ENCODE measurements at regions not wholly inside any gene's neighbourhood (a gene's known extent, or its start where the extent isn't known, plus 50 kb on each side); places are given as distances from the start of the nearest gene placed in this dataset.
A peak's percentile ranks its signal among the peaks of the same experiment; 100 is the strongest.
"Not testable (repeated sequence)": the region's sequence is repeated elsewhere in the genome, so short reads cannot be mapped to it uniquely, and the experiment has no call there.

DNA sequence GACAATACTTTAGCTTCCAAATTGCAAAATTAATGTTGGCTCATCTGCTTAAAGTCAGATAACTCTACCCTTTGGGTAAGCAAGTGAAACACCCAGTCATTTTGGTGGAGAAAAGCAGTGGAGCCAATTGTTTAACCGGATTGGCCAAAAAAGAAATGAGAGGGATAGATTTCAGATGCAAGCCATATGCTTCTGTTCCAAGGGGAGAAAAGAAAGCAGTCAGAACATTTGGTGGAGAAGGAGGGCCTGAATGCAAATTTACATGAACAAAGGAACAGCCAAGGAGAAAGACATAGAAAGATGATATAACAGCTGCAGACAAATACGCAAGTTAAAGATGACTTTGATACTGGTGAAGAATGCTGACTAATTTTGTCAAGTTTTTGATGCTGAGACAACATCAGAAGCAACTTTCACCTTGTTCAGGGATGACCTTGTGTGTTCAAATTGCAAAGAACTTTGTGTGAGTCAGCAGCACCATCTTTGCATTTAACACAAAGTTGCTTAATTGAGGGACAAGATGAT lies 173.1 kb downstream of the TGFB2 start:
- H3K27me3 ChIP-seq (ENCODE audit: control insufficient read depth, insufficient read depth, low read length, poor library complexity, severe bottlenecking): no peaks in the 10 kb centered on the region
- Mint-ChIP-seq H3K9me3 (peaks cover 3% of the 10 kb centered on the region), H3K36me3 (ENCODE audit: low read depth) (no peaks in the 10 kb centered on the region), H3K4me3 (no peak overlapping the region), H3K27me3 (ENCODE audit: insufficient read depth) (no peaks in the 10 kb centered on the region), H3K27ac (no peak overlapping the region), H3K4me1 (peaks cover 13% of the 10 kb centered on the region)
- no peak overlapping the region for H3K9ac ChIP-seq (ENCODE audit: extremely low read depth, low read length, poor library complexity, severe bottlenecking)
- no peaks in the 10 kb centered on the region for H3K36me3 ChIP-seq (ENCODE audit: control insufficient read depth, insufficient read depth, low read length)
- TF ChIP-seq, protein P1, sequence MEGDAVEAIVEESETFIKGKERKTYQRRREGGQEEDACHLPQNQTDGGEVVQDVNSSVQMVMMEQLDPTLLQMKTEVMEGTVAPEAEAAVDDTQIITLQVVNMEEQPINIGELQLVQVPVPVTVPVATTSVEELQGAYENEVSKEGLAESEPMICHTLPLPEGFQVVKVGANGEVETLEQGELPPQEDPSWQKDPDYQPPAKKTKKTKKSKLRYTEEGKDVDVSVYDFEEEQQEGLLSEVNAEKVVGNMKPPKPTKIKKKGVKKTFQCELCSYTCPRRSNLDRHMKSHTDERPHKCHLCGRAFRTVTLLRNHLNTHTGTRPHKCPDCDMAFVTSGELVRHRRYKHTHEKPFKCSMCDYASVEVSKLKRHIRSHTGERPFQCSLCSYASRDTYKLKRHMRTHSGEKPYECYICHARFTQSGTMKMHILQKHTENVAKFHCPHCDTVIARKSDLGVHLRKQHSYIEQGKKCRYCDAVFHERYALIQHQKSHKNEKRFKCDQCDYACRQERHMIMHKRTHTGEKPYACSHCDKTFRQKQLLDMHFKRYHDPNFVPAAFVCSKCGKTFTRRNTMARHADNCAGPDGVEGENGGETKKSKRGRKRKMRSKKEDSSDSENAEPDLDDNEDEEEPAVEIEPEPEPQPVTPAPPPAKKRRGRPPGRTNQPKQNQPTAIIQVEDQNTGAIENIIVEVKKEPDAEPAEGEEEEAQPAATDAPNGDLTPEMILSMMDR (conservative IDR thresholded peaks at IDR 0.05): no peak
- no peak for DNase-seq
- peaks cover 5% of the 10 kb centered on the region for H3K4me1 ChIP-seq (ENCODE audit: control insufficient read depth, insufficient read depth, low read length)
- 91 to 95% methylated on average over 2 of the region's 2 CpGs for WGBS, 2 experiments (ENCODE audit: insufficient coverage in 1 of 2, insufficient read length in 1 of 2)
- H3K27ac ChIP-seq (ENCODE audit: low read depth, low read length): no peak overlapping the region
- no peak overlapping the region for H3K4me3 ChIP-seq (ENCODE audit: low read length)
- H3K9me3 ChIP-seq (ENCODE audit: control insufficient read depth, low read length): no peaks in the 10 kb centered on the region

DNA sequence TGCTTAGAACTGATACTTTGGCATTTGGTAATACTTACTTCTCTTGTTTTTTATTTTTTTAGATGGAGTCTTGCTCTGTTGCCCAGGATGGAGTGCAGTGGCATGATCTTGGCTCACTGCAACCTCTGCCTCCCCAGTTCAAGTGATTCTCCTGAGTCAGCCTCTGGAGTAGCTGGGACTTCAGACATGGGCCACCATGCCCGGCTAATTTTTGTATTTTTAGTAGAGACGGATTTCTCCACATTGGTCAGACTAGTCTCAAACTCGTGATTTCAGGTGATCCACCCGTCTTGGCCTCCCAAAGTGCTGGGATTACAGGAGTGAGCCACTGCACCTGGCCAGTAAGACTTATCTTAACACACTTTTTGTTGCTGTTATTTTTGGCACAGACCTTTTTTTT lies 175.5 kb downstream of the TGFB2 start:
- H3K36me3 ChIP-seq (ENCODE audit: control insufficient read depth, insufficient read depth, low read length); H3K27ac ChIP-seq (ENCODE audit: low read depth, low read length); H3K27ac Mint-ChIP-seq; H3K4me3 ChIP-seq (ENCODE audit: low read length); H3K4me3 Mint-ChIP-seq; H3K9me3 Mint-ChIP-seq; H3K36me3 Mint-ChIP-seq (ENCODE audit: low read depth); H3K9me3 ChIP-seq (ENCODE audit: control insufficient read depth, low read length); H3K27me3 ChIP-seq (ENCODE audit: control insufficient read depth, insufficient read depth, low read length, poor library complexity, severe bottlenecking); H3K27me3 Mint-ChIP-seq (ENCODE audit: insufficient read depth); DNase-seq; H3K9ac ChIP-seq (ENCODE audit: extremely low read depth, low read length, poor library complexity, severe bottlenecking): not testable (repeated sequence)
- H3K4me1 Mint-ChIP-seq: peaks cover 26% of the 10 kb centered on the region
- WGBS, 2 experiments (ENCODE audit: insufficient coverage in 1 of 2, insufficient read length in 1 of 2): 90 to 100% methylated on average over 2 to 4 of the region's 4 CpGs
- peaks cover 15% of the 10 kb centered on the region for H3K4me1 ChIP-seq (ENCODE audit: control insufficient read depth, insufficient read depth, low read length)

DNA sequence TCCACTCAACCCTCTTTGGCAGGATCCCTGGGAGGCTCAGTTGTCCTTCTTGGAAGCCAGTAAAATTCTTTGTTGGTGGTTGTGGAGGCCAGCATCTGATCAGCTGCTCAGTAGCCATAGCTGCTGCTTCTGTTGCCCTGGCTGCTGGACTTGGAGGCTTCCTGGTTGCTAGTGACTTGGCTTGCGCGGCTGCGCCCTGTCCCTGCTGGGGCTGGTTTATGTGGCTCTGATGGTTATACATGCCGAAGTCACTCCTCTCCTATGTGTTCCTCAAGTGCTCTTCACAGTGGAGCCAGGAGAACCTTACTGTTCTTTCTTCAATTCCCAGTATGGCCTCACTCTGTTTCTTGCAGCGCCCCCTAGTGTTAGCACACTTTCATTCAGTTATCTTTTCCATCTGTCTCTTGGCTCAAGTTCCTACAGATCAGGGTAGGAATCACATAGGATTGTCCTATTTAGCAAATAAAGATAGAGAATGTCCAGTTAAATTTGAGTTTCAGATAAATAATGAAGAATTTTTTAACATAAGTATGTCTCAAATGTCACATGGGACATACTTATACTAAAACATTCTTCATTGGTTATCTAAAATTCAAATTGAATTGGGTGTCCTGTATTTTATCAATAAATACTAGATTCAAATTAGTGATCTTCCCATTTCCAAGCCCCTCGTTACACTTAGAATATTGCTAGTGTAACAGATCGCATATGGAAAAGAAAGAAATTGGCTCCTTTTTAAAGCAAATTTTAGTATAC lies 176.5 kb downstream of the TGFB2 start:
- no peak overlapping the region for H3K27ac ChIP-seq (ENCODE audit: low read depth, low read length)
- TF ChIP-seq, protein P1 (conservative IDR thresholded peaks at IDR 0.05): peak; percentile 92
- H3K4me3 ChIP-seq (ENCODE audit: low read length): no peak overlapping the region
- Mint-ChIP-seq H3K27me3 (ENCODE audit: insufficient read depth) (peaks cover 4% of the 10 kb centered on the region), H3K27ac (no peak overlapping the region), H3K4me1 (peaks cover 29% of the 10 kb centered on the region), H3K36me3 (ENCODE audit: low read depth) (no peaks in the 10 kb centered on the region), H3K4me3 (no peak overlapping the region), H3K9me3 (no peaks in the 10 kb centered on the region)
- DNase-seq: peak; percentile 88
- no peaks in the 10 kb centered on the region for H3K27me3 ChIP-seq (ENCODE audit: control insufficient read depth, insufficient read depth, low read length, poor library complexity, severe bottlenecking)
- H3K36me3 ChIP-seq (ENCODE audit: control insufficient read depth, insufficient read depth, low read length): no peaks in the 10 kb centered on the region
- no peak overlapping the region for H3K9ac ChIP-seq (ENCODE audit: extremely low read depth, low read length, poor library complexity, severe bottlenecking)
- H3K4me1 ChIP-seq (ENCODE audit: control insufficient read depth, insufficient read depth, low read length): peaks cover 10% of the 10 kb centered on the region
- no peaks in the 10 kb centered on the region for H3K9me3 ChIP-seq (ENCODE audit: control insufficient read depth, low read length)
- WGBS, 2 experiments (ENCODE audit: insufficient coverage in 1 of 2, insufficient read length in 1 of 2): 75 to 82% methylated on average over 5 to 7 of the region's 7 CpGs

Data from endodermal cell (in vitro differentiated cells).